Gastroesophageal sphincter (tissue), 4 donors: ENCODE measurements at regions not wholly inside any gene's neighbourhood (a gene's known extent, or its start where the extent isn't known, plus 50 kb on each side); places are given as distances from the start of the nearest gene placed in this dataset.

Experiments
- ATAC-seq: fragments of 150-250 bp; one replicate; pipeline ENCODE4 v1.9.1; 2016; ENCODE audit warnings: mild to moderate bottlenecking, moderate library complexity
- H3K27ac ChIP-seq, 4 donors: fragments of 200-600 bp; sonication (generic) in 3 of 4; 1 replicate in 3 of 4; 2 replicates in 1 of 4; pipeline ENCODE4 v1.5.1; 2016 to 2019
- H3K27me3 ChIP-seq: fragments of 200-600 bp; sonication (generic); one replicate; pipeline ENCODE4 v1.5.1; 2019
- H3K36me3 ChIP-seq, 2 donors: fragments of 200-600 bp; sonication (generic); one replicate each; pipeline ENCODE4 v1.5.1; 2019; ENCODE audit warnings: control low read depth in 1 of 2
- H3K4me1 ChIP-seq, 3 donors: fragments of 200-600 bp; sonication (generic); 1 replicate in 2 of 3; 2 replicates in 1 of 3; pipeline ENCODE4 v1.5.1; 2016 to 2019; ENCODE audit warnings: control low read depth in 2 of 3
- H3K4me3 ChIP-seq, 2 donors: fragments of 200-600 bp; sonication (generic); one replicate each; pipeline ENCODE4 v1.5.1; 2019; ENCODE audit warnings: mild to moderate bottlenecking in 1 of 2, moderate library complexity in 1 of 2
- H3K9me3 ChIP-seq, 3 donors: fragments of 200-600 bp; sonication (generic); one replicate each; pipeline ENCODE4 v1.5.1; 2017 to 2019; ENCODE audit warnings: control low read depth in 2 of 3
- CTCF ChIP-seq, 4 experiments: fragments of 200-600 bp in 2 of 4; fragments of 450-650 bp in 2 of 4; sonication (generic) in 1 of 4; IDR thresholded peaks; one replicate each; pipeline ENCODE4 v1.5.1; 2017 to 2019; ENCODE audit warnings: antibody characterized with exemption in 4 of 4, mild to moderate bottlenecking in 2 of 4, moderate library complexity in 2 of 4
- EP300 ChIP-seq: sonication (generic); formaldehyde crosslinking; IDR thresholded peaks from one replicate; pipeline ENCODE4 v1.6.1; 2017; ENCODE audit warnings: antibody characterized with exemption, mild to moderate bottlenecking
- POLR2A ChIP-seq, 2 donors: fragments of 450-650 bp; IDR thresholded peaks; one replicate each; pipeline ENCODE4 v1.6.1; 2017; ENCODE audit warnings: antibody characterized with exemption in 2 of 2, mild to moderate bottlenecking in 2 of 2, moderate library complexity in 1 of 2
- POLR2AphosphoS5 ChIP-seq: sonication (generic); formaldehyde crosslinking; IDR thresholded peaks from one replicate; pipeline ENCODE4 v1.6.1; 2017; ENCODE audit warnings: antibody characterized with exemption
- WGBS, 2 donors: methylation state at CpG; one replicate each; pipeline ENCODE4 v1.1.5; 2018; ENCODE audit warnings: low coverage in 1 of 2; 5-methylcytosine and 5-hydroxymethylcytosine counted together

GRCh38 chr12:65557438-65558181 is 266.7 kb upstream of the HMGA2 start:
- no peak for TF ChIP-seq CTCF (IDR thresholded peaks at IDR 0.05)
- no peak for TF ChIP-seq POLR2A (IDR thresholded peaks at IDR 0.05)
- no peak for TF ChIP-seq EP300
- no peak for TF ChIP-seq POLR2AphosphoS5
- Histone ChIP-seq H3K4me1 (no peaks in the 10 kb centered on the region), H3K36me3 (no peaks in the 10 kb centered on the region), H3K4me3 (no peak overlapping the region), H3K27ac (no peak overlapping the region), H3K9me3 (no peaks in the 10 kb centered on the region), H3K27me3 (peaks cover 15% of the 10 kb centered on the region)
- no peak for ATAC-seq
- WGBS, 2 donors: 77 to 100% methylated on average over 2 to 3 of the region's 3 CpGs

GRCh38 chr12:65560286-65560685 is 264.0 kb upstream of the HMGA2 start:
- TF ChIP-seq POLR2A (IDR thresholded peaks at IDR 0.05) (no peak), POLR2AphosphoS5 (no peak), CTCF (IDR thresholded peaks at IDR 0.05) (no peak), EP300 (no peak)
- no CpG with 5 or more reads among the region's 2 CpGs for WGBS, 2 donors
- H3K4me1 ChIP-seq: no peaks in the 10 kb centered on the region
- no peak overlapping the region for H3K4me3 ChIP-seq
- H3K27ac ChIP-seq: no peak overlapping the region
- H3K9me3 ChIP-seq: no peaks in the 10 kb centered on the region
- peaks cover 19% of the 10 kb centered on the region for H3K27me3 ChIP-seq
- no peaks in the 10 kb centered on the region for H3K36me3 ChIP-seq
- no peak for ATAC-seq

GRCh38 chr12:65561798-65562382 is 262.4 kb upstream of the HMGA2 start:
- Histone ChIP-seq H3K4me3 (no peak overlapping the region), H3K27ac (no peak overlapping the region), H3K4me1 (no peaks in the 10 kb centered on the region), H3K27me3 (peaks cover 8% of the 10 kb centered on the region), H3K36me3 (no peaks in the 10 kb centered on the region), H3K9me3 (no peaks in the 10 kb centered on the region)
- WGBS, 2 donors: 87 to 92% methylated on average over 6 to 8 of the region's 8 CpGs
- TF ChIP-seq CTCF (IDR thresholded peaks at IDR 0.05) (no peak), POLR2A (IDR thresholded peaks at IDR 0.05) (no peak)
- no peak for ATAC-seq

- H3K27me3 ChIP-seq: peaks cover 9% of the 10 kb centered on the region
- no peak overlapping the region for H3K27ac ChIP-seq
- no peaks in the 10 kb centered on the region for H3K4me1 ChIP-seq
- 46 to 65% methylated on average over 8 to 11 of the region's 11 CpGs for WGBS, 2 donors
- no peaks in the 10 kb centered on the region for H3K36me3 ChIP-seq
- ATAC-seq: no peak
- H3K9me3 ChIP-seq: no peaks in the 10 kb centered on the region
- no peak overlapping the region for H3K4me3 ChIP-seq
- TF ChIP-seq POLR2AphosphoS5 (no peak), POLR2A (IDR thresholded peaks at IDR 0.05) (no peak), EP300 (no peak), CTCF (IDR thresholded peaks at IDR 0.05) (no peak)
Measured at GRCh38 chr12:65565601-65566560, 258.4 kb upstream of the HMGA2 start.
